Endothelial cell (in vitro differentiated cells): ENCODE measurements at regions not wholly inside any gene's neighbourhood (a gene's known extent, or its start where the extent isn't known, plus 50 kb on each side); places are given as distances from the start of the nearest gene placed in this dataset.

Source experiments
- DNase-seq: peaks from one replicate; pipeline ENCODE4 v3.0.0; 2021; ENCODE audit warnings: low spot score
- H3K27ac Mint-ChIP-seq: one replicate; pipeline ENCODE4 v1.8.0; 2021; ENCODE audit warnings: mixed read lengths, inconsistent platforms; ENCODE audit not compliant: unreplicated experiment
- H3K27me3 Mint-ChIP-seq: one replicate; pipeline ENCODE4 v1.8.0; 2021; ENCODE audit warnings: mild to moderate bottlenecking, moderate library complexity, mixed read lengths, inconsistent platforms; ENCODE audit not compliant: unreplicated experiment
- H3K36me3 Mint-ChIP-seq: one replicate; pipeline ENCODE4 v1.8.0; 2021; ENCODE audit warnings: mild to moderate bottlenecking, low read depth, mixed read lengths, inconsistent platforms; ENCODE audit not compliant: unreplicated experiment
- H3K4me1 Mint-ChIP-seq: one replicate; pipeline ENCODE4 v1.8.0; 2021; ENCODE audit warnings: mild to moderate bottlenecking, mixed read lengths, inconsistent platforms; ENCODE audit not compliant: unreplicated experiment
- H3K4me3 Mint-ChIP-seq: one replicate; pipeline ENCODE4 v1.8.0; 2021; ENCODE audit warnings: mild to moderate bottlenecking, mixed read lengths, inconsistent platforms; ENCODE audit not compliant: unreplicated experiment
- H3K9me3 Mint-ChIP-seq: one replicate; pipeline ENCODE4 v1.8.0; 2021; ENCODE audit warnings: mixed read lengths, inconsistent platforms; ENCODE audit not compliant: unreplicated experiment
- CTCF ChIP-seq: fragments of 200-600 bp; sonication (generic); IDR thresholded peaks from one replicate; pipeline ENCODE4 v1.5.0; 2021; ENCODE audit warnings: antibody characterized with exemption; ENCODE audit not compliant: unreplicated experiment

- no peak for TF ChIP-seq CTCF
- Mint-ChIP-seq H3K27ac (no peak overlapping the region), H3K36me3 (no peaks in the 10 kb centered on the region), H3K4me3 (no peak overlapping the region), H3K4me1 (no peaks in the 10 kb centered on the region), H3K27me3 (no peaks in the 10 kb centered on the region), H3K9me3 (no peaks in the 10 kb centered on the region)
- no peak for DNase-seq
Observed at GRCh38 chr1:191895049-191895448, 263.2 kb upstream of the RGS18 start.

DNA sequence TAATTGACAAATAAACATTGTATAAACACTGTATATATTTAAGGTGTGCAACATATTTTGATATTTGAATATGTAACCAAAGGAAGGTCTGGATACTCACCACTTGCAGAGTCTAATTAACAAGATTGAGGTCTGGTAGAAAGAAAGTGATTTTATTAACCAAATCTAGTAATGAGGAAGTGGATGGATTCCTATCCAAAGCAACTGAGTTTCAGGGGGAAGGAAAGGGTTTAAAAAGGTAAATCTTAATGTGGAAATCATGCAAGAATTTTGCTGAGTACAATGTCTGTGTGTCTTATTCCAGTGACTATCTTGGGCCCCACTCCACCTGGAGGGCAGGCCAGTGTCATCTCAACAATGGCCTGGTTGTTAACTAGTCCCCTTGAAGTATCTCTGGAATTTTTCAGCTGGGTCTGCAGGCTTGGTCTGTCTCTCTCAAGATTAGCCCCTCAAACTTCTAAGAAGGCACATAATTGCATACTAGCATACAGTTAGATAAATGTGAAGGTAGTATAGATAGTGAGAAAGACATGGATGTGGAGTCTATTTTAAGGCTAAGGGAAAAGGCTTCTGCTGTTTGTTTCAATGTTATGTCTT lies 262.7 kb upstream of the RGS18 start:
- H3K9me3 Mint-ChIP-seq: no peaks in the 10 kb centered on the region
- H3K4me1 Mint-ChIP-seq: no peaks in the 10 kb centered on the region
- no peak overlapping the region for H3K4me3 Mint-ChIP-seq
- no peaks in the 10 kb centered on the region for H3K27me3 Mint-ChIP-seq
- no peak overlapping the region for H3K27ac Mint-ChIP-seq
- no peak for TF ChIP-seq CTCF
- no peaks in the 10 kb centered on the region for H3K36me3 Mint-ChIP-seq
- DNase-seq: no peak

- no peaks in the 10 kb centered on the region for H3K4me1 Mint-ChIP-seq
- no peak overlapping the region for H3K27ac Mint-ChIP-seq
- DNase-seq: no peak
- H3K27me3 Mint-ChIP-seq: no peaks in the 10 kb centered on the region
- H3K9me3 Mint-ChIP-seq: no peaks in the 10 kb centered on the region
- H3K36me3 Mint-ChIP-seq: no peaks in the 10 kb centered on the region
- no peak for TF ChIP-seq CTCF
- no peak overlapping the region for H3K4me3 Mint-ChIP-seq
Observed at GRCh38 chr1:191897134-191897533, 261.1 kb upstream of the RGS18 start.

DNA sequence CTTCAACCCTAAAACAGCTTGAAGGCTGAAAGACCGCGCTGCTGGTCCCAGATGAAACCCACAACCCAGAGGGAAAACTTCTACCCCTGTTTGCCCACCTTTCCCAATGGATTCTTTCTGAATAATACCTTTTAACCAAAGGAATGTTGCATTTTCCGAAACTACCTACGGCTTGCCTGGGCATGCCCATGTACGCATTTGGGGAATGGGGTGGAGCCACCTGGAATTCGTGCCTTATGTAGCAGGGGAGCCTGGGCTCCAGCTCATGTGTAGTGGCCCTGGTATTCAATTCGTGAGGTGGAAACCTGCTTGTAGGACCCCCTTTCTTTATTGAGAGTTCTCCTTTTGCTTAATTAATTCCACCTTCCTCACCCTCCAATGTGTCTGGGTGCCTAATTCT lies 256.6 kb upstream of the RGS18 start:
- no peaks in the 10 kb centered on the region for H3K4me1 Mint-ChIP-seq
- no peaks in the 10 kb centered on the region for H3K27me3 Mint-ChIP-seq
- H3K27ac Mint-ChIP-seq: no peak overlapping the region
- H3K9me3 Mint-ChIP-seq: no peaks in the 10 kb centered on the region
- DNase-seq: no peak
- H3K4me3 Mint-ChIP-seq: no peak overlapping the region
- no peak for TF ChIP-seq CTCF
- no peaks in the 10 kb centered on the region for H3K36me3 Mint-ChIP-seq

DNA sequence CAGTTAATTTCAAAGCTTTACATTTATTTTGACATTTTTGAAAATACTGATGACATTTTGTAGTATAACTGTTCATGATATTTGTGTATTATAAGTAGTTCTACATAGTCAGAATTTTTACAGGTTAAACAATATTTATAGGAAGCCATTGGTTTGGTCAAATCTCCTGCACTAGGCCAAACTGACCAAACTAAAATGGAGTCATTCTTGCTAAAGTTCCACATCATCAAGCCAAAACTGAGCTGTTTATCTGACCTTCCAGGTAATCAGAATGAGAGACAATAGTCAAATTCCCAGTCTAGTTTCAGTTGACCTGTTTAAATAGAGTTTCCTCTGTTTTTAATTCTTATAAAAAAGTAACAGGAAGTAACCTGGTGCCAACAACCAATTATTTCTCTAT lies 253.3 kb upstream of the RGS18 start:
- no peak overlapping the region for H3K4me3 Mint-ChIP-seq
- no peak overlapping the region for H3K27ac Mint-ChIP-seq
- H3K36me3 Mint-ChIP-seq: peaks cover 4% of the 10 kb centered on the region
- no peak for DNase-seq
- H3K4me1 Mint-ChIP-seq: no peaks in the 10 kb centered on the region
- no peak for TF ChIP-seq CTCF
- no peaks in the 10 kb centered on the region for H3K27me3 Mint-ChIP-seq
- peaks cover 13% of the 10 kb centered on the region for H3K9me3 Mint-ChIP-seq
